Ramos (cell line): ENCODE measurements at regions not wholly inside any gene's neighbourhood (a gene's known extent, or its start where the extent isn't known, plus 50 kb on each side); places are given as distances from the start of the nearest gene placed in this dataset.

Source experiments
- in situ Hi-C: fragments of 300-500 bp; cut with MboI; formaldehyde crosslinking; loops from one replicate; pipeline ENCODE4 v1.14.3; 2022; ENCODE audit warnings: low sequenced_read_pairs; ENCODE audit not compliant: unreplicated experiment

GRCh38 chr14:48937541-48938195 lies 648.5 kb downstream of the RPS29 start:
- in situ Hi-C loops, result no loop called here

DNA sequence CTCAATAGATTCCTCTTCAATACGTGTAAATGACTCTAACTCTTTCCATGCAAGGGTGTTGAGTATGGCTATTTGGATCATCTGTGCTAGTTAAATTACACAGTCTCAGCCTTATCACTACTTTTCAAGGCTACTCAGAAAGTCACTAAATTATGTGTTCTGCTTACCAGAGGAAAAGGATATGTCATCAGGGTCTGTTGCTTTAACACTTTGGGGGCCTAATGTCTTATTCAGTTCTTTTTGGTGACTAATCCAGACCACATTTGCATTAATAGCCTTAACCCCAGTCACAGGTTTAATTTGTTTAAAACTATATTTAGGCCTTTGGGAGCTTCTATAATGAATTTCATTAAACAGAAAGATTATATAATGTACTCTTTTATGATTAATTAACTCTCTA lies 649.3 kb downstream of the RPS29 start:
- in situ Hi-C loops, result no loop called here

- in situ Hi-C loops, result no loop called here
Observed at GRCh38 chr14:48936362-48936761, 649.8 kb downstream of the RPS29 start.

DNA sequence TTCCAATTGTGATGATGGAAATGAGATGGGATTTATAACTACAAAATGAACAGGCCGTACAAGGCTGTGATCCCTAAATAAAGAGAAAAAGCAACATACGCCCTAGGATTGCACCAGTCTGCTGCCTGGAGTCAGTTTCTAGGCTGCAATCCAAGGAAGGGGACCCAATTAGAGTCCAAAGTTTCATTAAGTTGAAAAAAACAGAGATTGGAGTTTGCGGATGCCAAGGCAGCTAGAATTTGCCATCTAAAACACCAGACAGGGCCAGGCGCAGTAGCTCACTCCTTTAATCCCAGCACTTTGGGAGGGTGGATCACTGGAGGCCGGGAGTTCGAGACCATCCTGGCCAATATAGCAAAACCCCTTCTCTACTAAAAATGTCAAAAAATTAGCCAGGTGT lies 661.0 kb downstream of the RPS29 start:
- in situ Hi-C loops, result no loop called here

DNA sequence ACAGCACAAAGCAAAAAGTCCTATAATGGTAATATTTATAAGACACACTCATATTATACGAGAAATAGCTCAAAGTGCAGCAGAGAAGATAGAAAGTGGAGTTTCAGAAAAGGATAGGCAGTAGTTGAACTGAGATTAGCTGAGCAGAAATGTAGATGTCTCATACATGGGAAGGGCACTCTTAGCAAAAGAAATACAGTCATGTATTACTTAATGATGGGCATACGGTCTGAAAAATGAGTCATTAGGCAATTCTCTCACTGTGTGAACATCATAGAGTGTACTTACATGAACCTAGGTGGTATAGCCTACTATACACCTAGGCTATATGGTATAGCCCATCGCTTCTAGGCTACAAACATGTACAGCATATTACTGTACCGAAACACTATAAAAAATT lies 671.3 kb downstream of the RPS29 start:
- in situ Hi-C loops, result no loop called here

GRCh38 chr14:48914382-48914781 lies 671.8 kb downstream of the RPS29 start:
- in situ Hi-C loops, result no loop called here

GRCh38 chr14:48900565-48900964 lies 685.6 kb downstream of the RPS29 start:
- in situ Hi-C loops, result no loop called here

DNA sequence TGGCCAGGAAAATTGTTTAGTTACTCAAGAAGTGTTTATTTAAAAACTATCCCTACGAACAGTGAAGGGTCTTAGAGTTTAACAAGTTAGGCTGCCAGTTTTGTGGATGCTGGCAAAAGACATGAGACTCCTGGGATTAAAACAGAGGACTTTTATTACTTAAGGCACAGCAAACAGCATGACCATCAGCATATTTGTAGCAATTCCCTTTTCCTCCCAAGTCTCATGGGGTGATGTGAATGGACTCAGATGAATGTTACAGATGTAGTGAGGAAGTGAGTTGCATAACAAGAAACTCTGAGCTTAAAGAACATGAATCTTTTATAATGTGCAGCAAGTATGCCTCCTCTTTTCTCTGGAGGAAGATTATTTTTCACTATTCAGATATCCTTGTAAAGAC lies 695.8 kb downstream of the RPS29 start:
- in situ Hi-C loops, result no loop called here

GRCh38 chr14:48876806-48877340 lies 709.3 kb downstream of the RPS29 start:
- in situ Hi-C loops, result no loop called here

GRCh38 chr14:48874711-48875110 lies 711.5 kb downstream of the RPS29 start:
- in situ Hi-C loops, result no loop called here

DNA sequence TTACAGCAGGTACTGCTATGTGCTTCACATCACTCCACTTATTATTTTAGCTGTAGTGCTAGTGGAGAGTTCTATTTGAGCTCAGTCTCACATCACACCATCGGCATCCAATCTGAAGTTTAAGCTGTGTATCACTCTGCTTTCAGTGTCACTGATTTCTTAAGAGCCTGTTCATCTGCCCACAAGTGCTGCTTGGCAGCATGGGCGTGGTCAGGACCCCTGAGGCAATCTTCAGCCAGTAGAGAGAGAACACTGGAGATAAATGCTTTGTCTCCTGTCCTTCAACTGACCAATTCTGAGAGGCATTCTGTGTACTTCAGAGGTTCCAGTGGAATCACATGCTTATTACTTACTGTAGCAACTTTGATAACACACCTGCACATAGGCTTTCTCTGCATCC lies 728.8 kb downstream of the RPS29 start:
- in situ Hi-C loops, result no loop called here

- in situ Hi-C loops, result no loop called here
Observed at GRCh38 chr14:48853159-48853558, 733.0 kb downstream of the RPS29 start.

DNA sequence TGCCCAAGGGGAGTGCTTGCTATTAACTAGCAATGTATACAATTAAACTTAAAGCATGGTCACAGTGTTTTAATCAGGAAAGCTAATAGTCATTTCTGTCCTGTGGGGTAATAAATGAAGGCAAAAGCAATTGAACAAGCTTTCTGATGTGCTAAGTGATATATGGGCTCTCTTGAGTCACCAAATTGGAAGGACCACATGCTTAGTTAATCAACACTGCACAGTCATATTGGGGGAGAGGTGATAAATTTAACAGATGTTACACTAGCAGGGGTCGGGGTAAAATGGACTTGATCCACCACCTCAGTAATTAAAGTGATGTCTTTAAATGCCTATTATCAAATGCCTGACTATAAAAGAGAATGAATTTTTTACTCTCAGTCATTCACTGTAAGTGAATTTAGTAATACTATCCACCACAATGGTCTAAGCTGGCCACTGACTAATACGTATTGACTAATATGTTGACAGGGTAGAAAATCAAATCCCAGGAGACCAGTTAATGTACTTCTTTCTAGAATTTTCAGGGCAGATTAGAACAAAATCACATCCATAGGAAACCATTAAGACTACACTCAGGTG lies 736.3 kb downstream of the RPS29 start:
- in situ Hi-C loops, result no loop called here

DNA sequence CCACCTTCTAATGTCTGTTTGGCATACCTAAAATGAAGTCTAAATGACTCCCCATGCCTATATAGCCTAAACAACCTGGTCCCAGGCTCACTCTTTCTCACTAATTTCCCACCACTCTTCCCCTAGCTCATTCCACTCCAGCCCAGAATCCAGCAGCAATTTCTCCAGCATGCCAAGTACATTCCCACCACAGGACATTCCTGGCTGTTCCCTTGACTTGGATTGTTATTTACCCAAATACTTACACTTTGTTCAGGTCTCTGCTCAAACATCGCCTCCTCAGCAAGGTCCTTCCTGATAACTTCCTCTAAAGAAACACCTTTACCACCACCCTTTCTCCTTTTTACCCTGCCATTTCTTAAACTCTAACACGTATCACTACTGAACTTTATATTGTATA lies 743.4 kb downstream of the RPS29 start:
- in situ Hi-C loops, result no loop called here

DNA sequence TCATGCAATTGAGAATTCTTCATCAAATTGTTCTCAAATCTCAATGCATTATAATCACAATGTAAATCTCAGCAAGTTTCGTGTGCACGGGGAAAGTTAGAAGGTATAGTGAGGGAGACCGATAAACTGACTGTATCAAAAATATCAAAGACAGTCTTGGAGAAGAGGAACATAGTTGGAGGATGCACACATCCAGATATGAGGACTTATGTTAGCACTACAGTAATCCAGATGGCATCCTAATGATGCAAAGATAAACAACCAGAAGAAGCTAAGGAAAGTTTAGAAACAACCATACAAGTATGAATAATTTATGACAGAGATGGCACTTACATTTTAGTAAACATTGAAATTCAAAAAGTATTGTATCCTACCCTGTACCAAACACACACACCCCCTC lies 760.1 kb downstream of the RPS29 start:
- in situ Hi-C loops, result no loop called here

GRCh38 chr14:48814562-48814961 lies 771.6 kb downstream of the RPS29 start:
- in situ Hi-C loops, result no loop called here

- in situ Hi-C loops, result no loop called here
Observed at GRCh38 chr14:48805315-48805714, 780.9 kb downstream of the RPS29 start.

- in situ Hi-C loops, result no loop called here
Observed at GRCh38 chr14:48792376-48793024, 793.7 kb downstream of the RPS29 start.

GRCh38 chr14:48788771-48789170 lies 797.4 kb downstream of the RPS29 start:
- in situ Hi-C loops, result no loop called here

GRCh38 chr14:48786498-48786897 lies 799.7 kb downstream of the RPS29 start:
- in situ Hi-C loops, result no loop called here

GRCh38 chr14:48771717-48772116 lies 814.5 kb downstream of the RPS29 start:
- in situ Hi-C loops, result no loop called here

- in situ Hi-C loops, result no loop called here
Observed at GRCh38 chr14:48751293-48751692, 834.9 kb downstream of the RPS29 start.
